ENCODE measurements at regions not wholly inside any gene's neighbourhood (a gene's known extent, or its start where the extent isn't known, plus 50 kb on each side); places are given as distances from the start of the nearest gene placed in this dataset.

DNA sequence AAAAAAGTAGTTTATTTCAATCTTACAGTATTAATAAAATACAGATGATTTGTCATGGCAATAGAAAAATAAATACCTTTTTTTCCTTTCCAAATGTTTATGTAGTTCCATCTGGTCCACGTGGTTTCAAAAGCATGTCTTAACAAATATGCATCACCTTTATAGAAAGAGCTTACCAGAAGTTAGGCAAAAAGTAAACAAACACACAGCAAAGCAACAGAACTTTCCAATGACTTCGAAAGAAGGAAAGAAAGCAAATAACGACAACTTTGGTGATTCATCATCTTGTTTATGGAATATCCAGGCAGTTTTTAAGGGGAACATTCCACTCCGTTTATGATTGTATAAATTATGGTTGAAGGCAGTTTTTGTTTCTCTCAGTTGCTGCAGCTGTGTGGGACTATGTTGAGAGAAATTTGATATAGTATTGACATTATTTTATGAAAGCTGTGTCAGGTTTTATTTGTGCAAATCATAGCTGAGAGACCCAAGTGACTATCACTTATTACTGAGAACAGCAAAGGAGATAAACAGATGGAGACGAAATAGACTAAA is 203.1 kb downstream of the CDC14C start (continued):
- TF ChIP-seq HMGXB4 (CRISPR knock-in tag; IDR thresholded peaks at IDR 0.05), result no peak
- TF ChIP-seq NR3C1 (CRISPR knock-in tag; conservative IDR thresholded peaks at IDR 0.05; ENCODE audit: low read depth), result no peak
- no peak for TF ChIP-seq ATF1 (CRISPR knock-in tag; IDR thresholded peaks at IDR 0.05)
- TF ChIP-seq ATF2 (CRISPR knock-in tag; IDR thresholded peaks at IDR 0.05; ENCODE audit: borderline replicate concordance, low read depth), result no peak

GRCh38 chr7:49137978-49138377 is 213.6 kb downstream of the CDC14C start:
- H3K27me3 Mint-ChIP-seq (ENCODE audit: low read depth), result no peaks in the 10 kb centered on the region
- no peak for ATAC-seq
- H3K4me3 Mint-ChIP-seq, result no peak overlapping the region
- peaks cover 11% of the 10 kb centered on the region; the same call in 1 of the 2 replicates for H3K4me1 Mint-ChIP-seq
- peaks cover 12% of the 10 kb centered on the region; the same call in 1 of the 2 replicates for H3K36me3 Mint-ChIP-seq
- H3K27ac Mint-ChIP-seq, result no peak overlapping the region
- DNase-seq (ENCODE audit: low spot score), result no peak
- POLR2A ChIA-PET, result no interaction called here
- TF ChIP-seq GABPB1 (CRISPR knock-in tag; IDR thresholded peaks at IDR 0.05), result no peak
- no peak for TF ChIP-seq KAT7 (CRISPR knock-in tag; IDR thresholded peaks at IDR 0.05; ENCODE audit: borderline replicate concordance)
- TF ChIP-seq FOXP1 (CRISPR knock-in tag; IDR thresholded peaks at IDR 0.05; ENCODE audit: borderline replicate concordance), result no peak
- TF ChIP-seq, protein P1, sequence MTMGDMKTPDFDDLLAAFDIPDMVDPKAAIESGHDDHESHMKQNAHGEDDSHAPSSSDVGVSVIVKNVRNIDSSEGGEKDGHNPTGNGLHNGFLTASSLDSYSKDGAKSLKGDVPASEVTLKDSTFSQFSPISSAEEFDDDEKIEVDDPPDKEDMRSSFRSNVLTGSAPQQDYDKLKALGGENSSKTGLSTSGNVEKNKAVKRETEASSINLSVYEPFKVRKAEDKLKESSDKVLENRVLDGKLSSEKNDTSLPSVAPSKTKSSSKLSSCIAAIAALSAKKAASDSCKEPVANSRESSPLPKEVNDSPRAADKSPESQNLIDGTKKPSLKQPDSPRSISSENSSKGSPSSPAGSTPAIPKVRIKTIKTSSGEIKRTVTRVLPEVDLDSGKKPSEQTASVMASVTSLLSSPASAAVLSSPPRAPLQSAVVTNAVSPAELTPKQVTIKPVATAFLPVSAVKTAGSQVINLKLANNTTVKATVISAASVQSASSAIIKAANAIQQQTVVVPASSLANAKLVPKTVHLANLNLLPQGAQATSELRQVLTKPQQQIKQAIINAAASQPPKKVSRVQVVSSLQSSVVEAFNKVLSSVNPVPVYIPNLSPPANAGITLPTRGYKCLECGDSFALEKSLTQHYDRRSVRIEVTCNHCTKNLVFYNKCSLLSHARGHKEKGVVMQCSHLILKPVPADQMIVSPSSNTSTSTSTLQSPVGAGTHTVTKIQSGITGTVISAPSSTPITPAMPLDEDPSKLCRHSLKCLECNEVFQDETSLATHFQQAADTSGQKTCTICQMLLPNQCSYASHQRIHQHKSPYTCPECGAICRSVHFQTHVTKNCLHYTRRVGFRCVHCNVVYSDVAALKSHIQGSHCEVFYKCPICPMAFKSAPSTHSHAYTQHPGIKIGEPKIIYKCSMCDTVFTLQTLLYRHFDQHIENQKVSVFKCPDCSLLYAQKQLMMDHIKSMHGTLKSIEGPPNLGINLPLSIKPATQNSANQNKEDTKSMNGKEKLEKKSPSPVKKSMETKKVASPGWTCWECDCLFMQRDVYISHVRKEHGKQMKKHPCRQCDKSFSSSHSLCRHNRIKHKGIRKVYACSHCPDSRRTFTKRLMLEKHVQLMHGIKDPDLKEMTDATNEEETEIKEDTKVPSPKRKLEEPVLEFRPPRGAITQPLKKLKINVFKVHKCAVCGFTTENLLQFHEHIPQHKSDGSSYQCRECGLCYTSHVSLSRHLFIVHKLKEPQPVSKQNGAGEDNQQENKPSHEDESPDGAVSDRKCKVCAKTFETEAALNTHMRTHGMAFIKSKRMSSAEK (CRISPR knock-in tag; IDR thresholded peaks at IDR 0.05; ENCODE audit: borderline replicate concordance), result no peak
- TF ChIP-seq ESRRA (CRISPR knock-in tag; IDR thresholded peaks at IDR 0.05; ENCODE audit: borderline replicate concordance), result no peak
- no peak for TF ChIP-seq SMAD4 (CRISPR knock-in tag; IDR thresholded peaks at IDR 0.05)
- TF ChIP-seq GRHL2 (CRISPR knock-in tag; IDR thresholded peaks at IDR 0.05; ENCODE audit: insufficient replicate concordance, severe bottlenecking), result no peak
- TF ChIP-seq FOXJ3 (CRISPR knock-in tag; IDR thresholded peaks at IDR 0.05; ENCODE audit: borderline replicate concordance), result no peak
- TF ChIP-seq JAZF1 (CRISPR knock-in tag; IDR thresholded peaks at IDR 0.05), result no peak
- peaks cover 26% of the 10 kb centered on the region for H3K9me3 Mint-ChIP-seq
- CTCF ChIA-PET, result no interaction called here

DNA sequence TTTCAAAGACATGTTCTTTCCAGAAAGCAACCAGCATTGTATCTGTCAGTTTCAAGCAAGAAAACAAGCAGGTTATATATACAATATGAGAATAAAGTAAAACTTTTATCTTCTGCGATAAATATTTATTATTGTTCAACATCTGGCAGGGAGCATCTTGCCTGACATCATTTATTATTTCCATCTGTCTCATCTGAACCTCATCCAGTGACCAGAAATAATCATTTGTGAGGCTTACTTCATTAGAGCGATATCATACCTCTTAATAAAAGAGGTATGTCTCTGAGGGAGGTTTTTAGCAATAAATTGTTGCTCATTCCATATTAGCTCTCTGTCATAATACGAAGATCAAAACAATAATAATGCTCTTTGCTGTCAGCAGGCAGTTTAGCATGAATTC is 226.1 kb downstream of the CDC14C start:
- Mint-ChIP-seq H3K36me3 (no peaks in the 10 kb centered on the region), H3K27ac (no peak overlapping the region), H3K9me3 (peaks cover 12% of the 10 kb centered on the region), H3K27me3 (ENCODE audit: low read depth) (peaks cover 29% of the 10 kb centered on the region), H3K4me3 (no peak overlapping the region), H3K4me1 (peaks cover 2% of the 10 kb centered on the region; the same call in 1 of the 2 replicates)
- ChIA-PET POLR2A (no interaction called here), CTCF (interaction anchor here (1.9 kb wide), 1 partner anchor 149 kb away, joined by 6 read pairs; no protein-coding TSS in a partner anchor)
- ATAC-seq, result no peak
- TF ChIP-seq RORB (CRISPR knock-in tag; IDR thresholded peaks at IDR 0.05) (no peak), ATF1 (CRISPR knock-in tag; IDR thresholded peaks at IDR 0.05) (no peak), IRF1 (CRISPR knock-in tag; IDR thresholded peaks at IDR 0.05) (no peak), ELF4 (CRISPR knock-in tag; IDR thresholded peaks at IDR 0.05; ENCODE audit: low read depth) (no peak), ZNF263 (CRISPR knock-in tag; IDR thresholded peaks at IDR 0.05; ENCODE audit: low read depth) (no peak), SMAD3 (CRISPR knock-in tag; IDR thresholded peaks at IDR 0.05; ENCODE audit: borderline replicate concordance) (no peak), NR2C2 (CRISPR knock-in tag; IDR thresholded peaks at IDR 0.05) (no peak)
- TF ChIP-seq, protein P2, sequence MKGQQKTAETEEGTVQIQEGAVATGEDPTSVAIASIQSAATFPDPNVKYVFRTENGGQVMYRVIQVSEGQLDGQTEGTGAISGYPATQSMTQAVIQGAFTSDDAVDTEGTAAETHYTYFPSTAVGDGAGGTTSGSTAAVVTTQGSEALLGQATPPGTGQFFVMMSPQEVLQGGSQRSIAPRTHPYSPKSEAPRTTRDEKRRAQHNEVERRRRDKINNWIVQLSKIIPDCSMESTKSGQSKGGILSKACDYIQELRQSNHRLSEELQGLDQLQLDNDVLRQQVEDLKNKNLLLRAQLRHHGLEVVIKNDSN (CRISPR knock-in tag; IDR thresholded peaks at IDR 0.05), result no peak
- TF ChIP-seq, protein P3, sequence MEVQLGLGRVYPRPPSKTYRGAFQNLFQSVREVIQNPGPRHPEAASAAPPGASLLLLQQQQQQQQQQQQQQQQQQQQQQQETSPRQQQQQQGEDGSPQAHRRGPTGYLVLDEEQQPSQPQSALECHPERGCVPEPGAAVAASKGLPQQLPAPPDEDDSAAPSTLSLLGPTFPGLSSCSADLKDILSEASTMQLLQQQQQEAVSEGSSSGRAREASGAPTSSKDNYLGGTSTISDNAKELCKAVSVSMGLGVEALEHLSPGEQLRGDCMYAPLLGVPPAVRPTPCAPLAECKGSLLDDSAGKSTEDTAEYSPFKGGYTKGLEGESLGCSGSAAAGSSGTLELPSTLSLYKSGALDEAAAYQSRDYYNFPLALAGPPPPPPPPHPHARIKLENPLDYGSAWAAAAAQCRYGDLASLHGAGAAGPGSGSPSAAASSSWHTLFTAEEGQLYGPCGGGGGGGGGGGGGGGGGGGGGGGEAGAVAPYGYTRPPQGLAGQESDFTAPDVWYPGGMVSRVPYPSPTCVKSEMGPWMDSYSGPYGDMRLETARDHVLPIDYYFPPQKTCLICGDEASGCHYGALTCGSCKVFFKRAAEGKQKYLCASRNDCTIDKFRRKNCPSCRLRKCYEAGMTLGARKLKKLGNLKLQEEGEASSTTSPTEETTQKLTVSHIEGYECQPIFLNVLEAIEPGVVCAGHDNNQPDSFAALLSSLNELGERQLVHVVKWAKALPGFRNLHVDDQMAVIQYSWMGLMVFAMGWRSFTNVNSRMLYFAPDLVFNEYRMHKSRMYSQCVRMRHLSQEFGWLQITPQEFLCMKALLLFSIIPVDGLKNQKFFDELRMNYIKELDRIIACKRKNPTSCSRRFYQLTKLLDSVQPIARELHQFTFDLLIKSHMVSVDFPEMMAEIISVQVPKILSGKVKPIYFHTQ (CRISPR knock-in tag; IDR thresholded peaks at IDR 0.05), result no peak
- DNase-seq (ENCODE audit: low spot score), result no peak
